ENCODE measurements at regions not wholly inside any gene's neighbourhood (a gene's known extent, or its start where the extent isn't known, plus 50 kb on each side); places are given as distances from the start of the nearest gene placed in this dataset.

- TF ChIP-seq POLR2AphosphoS5 (IDR thresholded peaks at IDR 0.05) (no peak), POLR2A (IDR thresholded peaks at IDR 0.05) (no peak)
- TF ChIP-seq, protein P1, sequence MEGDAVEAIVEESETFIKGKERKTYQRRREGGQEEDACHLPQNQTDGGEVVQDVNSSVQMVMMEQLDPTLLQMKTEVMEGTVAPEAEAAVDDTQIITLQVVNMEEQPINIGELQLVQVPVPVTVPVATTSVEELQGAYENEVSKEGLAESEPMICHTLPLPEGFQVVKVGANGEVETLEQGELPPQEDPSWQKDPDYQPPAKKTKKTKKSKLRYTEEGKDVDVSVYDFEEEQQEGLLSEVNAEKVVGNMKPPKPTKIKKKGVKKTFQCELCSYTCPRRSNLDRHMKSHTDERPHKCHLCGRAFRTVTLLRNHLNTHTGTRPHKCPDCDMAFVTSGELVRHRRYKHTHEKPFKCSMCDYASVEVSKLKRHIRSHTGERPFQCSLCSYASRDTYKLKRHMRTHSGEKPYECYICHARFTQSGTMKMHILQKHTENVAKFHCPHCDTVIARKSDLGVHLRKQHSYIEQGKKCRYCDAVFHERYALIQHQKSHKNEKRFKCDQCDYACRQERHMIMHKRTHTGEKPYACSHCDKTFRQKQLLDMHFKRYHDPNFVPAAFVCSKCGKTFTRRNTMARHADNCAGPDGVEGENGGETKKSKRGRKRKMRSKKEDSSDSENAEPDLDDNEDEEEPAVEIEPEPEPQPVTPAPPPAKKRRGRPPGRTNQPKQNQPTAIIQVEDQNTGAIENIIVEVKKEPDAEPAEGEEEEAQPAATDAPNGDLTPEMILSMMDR (IDR thresholded peaks at IDR 0.05 in 8 of 11, conservative IDR thresholded peaks at IDR 0.05 in 3 of 11): no peak
- no peak overlapping the region for H3K4me3 ChIP-seq
- DNase-seq: no peak
- no peaks in the 10 kb centered on the region for H3K36me3 ChIP-seq
- no peaks in the 10 kb centered on the region for H3K9me3 ChIP-seq
- H3K4me1 ChIP-seq: no peaks in the 10 kb centered on the region
- WGBS, 5 donors: 35 to 83% (median 68%) methylated on average over 7 of the region's 7 CpGs
- intact Hi-C loops (cut with DNase I; ENCODE audit: low total_unique reads): no loop called here
- no peaks in the 10 kb centered on the region for H3K27me3 ChIP-seq (replicated peaks in 1 of 7)
- H3K27ac ChIP-seq: no peak overlapping the region
These were observed 344.8 kb downstream of the MTRR start for GRCh38 chr5:8213701-8214240.

GRCh38 chr5:8216921-8217320, 348.0 kb downstream of the MTRR start:
- Histone ChIP-seq H3K4me3 (no peak overlapping the region), H3K4me1 (no peaks in the 10 kb centered on the region), H3K36me3 (no peaks in the 10 kb centered on the region), H3K9me3 (peaks cover 0 to 18% (median 4%) of the 10 kb centered on the region in 8 donors), H3K27ac (no peak overlapping the region), H3K27me3 (replicated peaks in 1 of 7) (no peaks in the 10 kb centered on the region)
- TF ChIP-seq, protein P1 (IDR thresholded peaks at IDR 0.05 in 8 of 11, conservative IDR thresholded peaks at IDR 0.05 in 3 of 11): no peak
- TF ChIP-seq POLR2A (IDR thresholded peaks at IDR 0.05) (no peak), POLR2AphosphoS5 (IDR thresholded peaks at IDR 0.05) (no peak)
- no peak for DNase-seq
- WGBS, 5 donors: 85 to 90% (median 89%) methylated on average over 20 of the region's 20 CpGs
- intact Hi-C loops (cut with DNase I; ENCODE audit: low total_unique reads): no loop called here

DNA sequence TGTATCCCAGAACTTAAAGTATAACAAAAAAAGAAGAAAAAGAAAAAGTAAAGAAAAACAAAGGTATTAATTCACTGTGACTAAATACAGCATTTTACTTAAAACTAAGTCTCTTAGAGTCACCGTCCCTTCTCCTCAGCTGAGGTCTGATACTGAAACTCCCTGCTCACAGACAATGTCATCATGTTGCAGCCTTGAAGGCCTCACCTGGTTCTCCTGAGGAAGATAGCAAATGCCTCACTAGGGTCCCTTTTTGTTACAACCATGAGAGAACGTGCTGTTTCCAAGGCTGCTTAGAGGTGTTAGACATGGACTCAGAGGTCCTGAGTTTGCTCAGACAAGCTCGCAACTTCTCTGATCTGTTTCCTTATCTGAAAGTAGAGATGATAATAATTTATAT, 357.2 kb downstream of the MTRR start:
- intact Hi-C loops (cut with DNase I; ENCODE audit: low total_unique reads): no loop called here
- Histone ChIP-seq H3K36me3 (no peaks in the 10 kb centered on the region), H3K4me1 (no peaks in the 10 kb centered on the region), H3K9me3 (peaks cover 0 to 46% (median 15%) of the 10 kb centered on the region in 8 donors), H3K27ac (no peak overlapping the region), H3K27me3 (replicated peaks in 1 of 7) (no peaks in the 10 kb centered on the region), H3K4me3 (no peak overlapping the region)
- DNase-seq: no peak
- 85 to 97% (median 89%) methylated on average over 3 of the region's 3 CpGs for WGBS, 5 donors
- TF ChIP-seq POLR2A (IDR thresholded peaks at IDR 0.05) (no peak), POLR2AphosphoS5 (IDR thresholded peaks at IDR 0.05) (no peak)
- TF ChIP-seq, protein P1 (IDR thresholded peaks at IDR 0.05 in 8 of 11, conservative IDR thresholded peaks at IDR 0.05 in 3 of 11): no peak

DNA sequence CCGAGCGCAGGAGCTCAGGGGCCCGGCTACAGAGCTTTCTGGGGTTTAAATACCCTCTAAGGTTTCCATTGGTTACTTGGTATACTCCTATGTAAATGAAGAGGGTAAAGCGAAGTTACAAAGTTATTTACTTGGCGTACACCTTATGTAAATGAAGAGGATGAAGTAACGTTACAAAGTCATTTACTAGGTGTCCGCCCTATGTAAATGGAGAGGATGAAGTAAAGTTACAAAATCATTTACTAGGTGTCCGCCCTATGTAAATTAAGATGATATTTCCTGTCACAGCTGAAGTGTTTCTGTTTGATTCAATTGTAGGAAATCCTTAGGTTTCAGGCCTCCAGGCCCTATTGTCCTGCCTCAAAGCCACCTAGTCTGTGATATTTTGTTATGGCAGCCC, 358.2 kb downstream of the MTRR start:
- WGBS, 5 donors: 65 to 87% (median 76%) methylated on average over 8 of the region's 8 CpGs

More for the DNA sequence above, 358.2 kb downstream of the MTRR start:
- no peaks in the 10 kb centered on the region for H3K36me3 ChIP-seq
- intact Hi-C loops (cut with DNase I; ENCODE audit: low total_unique reads): no loop called here
- TF ChIP-seq POLR2AphosphoS5 (IDR thresholded peaks at IDR 0.05) (no peak), POLR2A (IDR thresholded peaks at IDR 0.05) (no peak)
- TF ChIP-seq, protein P1 (IDR thresholded peaks at IDR 0.05 in 8 of 11, conservative IDR thresholded peaks at IDR 0.05 in 3 of 11): no peak
- H3K27me3 ChIP-seq (replicated peaks in 1 of 7): no peaks in the 10 kb centered on the region
- H3K27ac ChIP-seq: no peak overlapping the region
- DNase-seq: no peak
- H3K4me1 ChIP-seq: no peaks in the 10 kb centered on the region
- peaks cover 0 to 37% (median 15%) of the 10 kb centered on the region in 8 donors for H3K9me3 ChIP-seq
- H3K4me3 ChIP-seq: no peak overlapping the region
